ENCODE measurements at regions not wholly inside any gene's neighbourhood (a gene's known extent, or its start where the extent isn't known, plus 50 kb on each side); places are given as distances from the start of the nearest gene placed in this dataset.
"Not testable (repeated sequence)": the region's sequence is repeated elsewhere in the genome, so short reads cannot be mapped to it uniquely, and the experiment has no call there.

DNA sequence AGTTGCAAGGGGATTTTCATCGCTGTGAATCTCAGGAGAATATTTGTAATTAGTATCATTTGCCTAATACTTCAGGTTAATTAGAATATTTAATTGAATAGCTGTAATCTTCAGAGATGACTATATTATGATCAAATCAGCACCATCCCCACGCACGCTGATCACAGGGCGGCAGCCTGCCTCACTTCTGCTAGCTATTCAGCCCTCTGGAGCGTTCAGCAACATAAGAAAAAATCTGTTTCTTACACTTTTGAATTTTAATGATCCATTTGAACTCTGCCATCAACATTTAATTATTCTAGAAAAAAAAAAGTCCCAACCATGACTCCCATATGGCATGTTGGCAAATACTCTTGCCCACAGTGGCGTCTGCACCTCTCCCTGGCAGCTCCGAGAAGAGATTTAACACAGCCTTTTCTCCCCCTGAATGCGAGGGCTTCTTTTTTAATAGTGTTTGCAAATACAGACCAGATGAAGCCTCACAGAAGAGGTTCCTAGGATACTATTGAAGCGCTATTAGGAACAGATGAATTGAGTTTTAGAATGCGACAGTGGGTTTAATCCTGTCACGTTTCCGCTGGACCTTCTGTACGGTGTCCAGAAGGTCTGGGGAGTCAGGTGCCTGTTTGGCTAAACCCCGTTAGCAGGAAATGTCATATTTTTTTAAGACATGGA lies 731.9 kb upstream of the SALL3 start:
- DNase-seq (ENCODE audit: low spot score), result no peak

DNA sequence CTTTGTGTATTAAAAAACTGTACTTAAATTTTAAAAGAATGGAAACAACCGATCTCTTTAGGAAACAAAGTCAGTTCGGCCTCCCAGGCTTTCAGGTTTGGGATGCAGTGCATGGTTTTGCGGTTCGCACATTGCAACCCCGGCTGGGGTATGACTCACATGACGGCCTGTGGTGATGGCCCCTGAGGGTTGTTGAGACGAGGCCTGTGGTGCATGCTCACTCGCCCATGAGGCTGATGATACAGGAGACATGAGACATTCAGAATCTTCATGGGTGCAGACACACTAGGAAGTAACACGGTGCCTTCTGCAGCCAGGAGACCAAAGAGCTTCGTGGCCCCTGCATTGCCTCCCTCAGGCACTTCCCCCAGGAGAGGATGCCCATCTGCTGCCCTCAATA lies 724.6 kb upstream of the SALL3 start:
- no peak for DNase-seq (ENCODE audit: low spot score)

GRCh38 chr18:78268226-78268988 lies 711.2 kb upstream of the SALL3 start:
- no peak for DNase-seq (ENCODE audit: low spot score)

DNA sequence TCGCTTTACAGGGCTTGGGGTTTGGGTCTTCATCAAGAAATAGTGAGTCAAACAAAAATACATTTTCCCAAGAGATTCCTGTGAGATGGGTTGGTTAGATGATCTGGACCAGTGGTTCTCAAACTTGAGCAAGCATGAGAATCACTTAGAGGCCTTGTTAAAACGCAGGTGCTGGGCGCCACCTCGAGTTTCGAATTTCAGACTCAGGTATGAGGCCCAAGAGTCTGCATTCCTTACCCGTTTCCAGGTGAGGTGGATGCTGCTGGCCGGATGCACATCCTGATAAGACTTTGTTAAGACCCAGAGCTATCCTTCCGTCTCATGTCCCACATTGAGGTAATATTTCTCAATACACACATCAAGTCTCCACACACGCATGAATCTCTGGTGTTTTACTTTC lies 707.8 kb upstream of the SALL3 start:
- DNase-seq (ENCODE audit: low spot score), result no peak

GRCh38 chr18:78273876-78274275 lies 705.7 kb upstream of the SALL3 start:
- no peak for DNase-seq (ENCODE audit: low spot score)

DNA sequence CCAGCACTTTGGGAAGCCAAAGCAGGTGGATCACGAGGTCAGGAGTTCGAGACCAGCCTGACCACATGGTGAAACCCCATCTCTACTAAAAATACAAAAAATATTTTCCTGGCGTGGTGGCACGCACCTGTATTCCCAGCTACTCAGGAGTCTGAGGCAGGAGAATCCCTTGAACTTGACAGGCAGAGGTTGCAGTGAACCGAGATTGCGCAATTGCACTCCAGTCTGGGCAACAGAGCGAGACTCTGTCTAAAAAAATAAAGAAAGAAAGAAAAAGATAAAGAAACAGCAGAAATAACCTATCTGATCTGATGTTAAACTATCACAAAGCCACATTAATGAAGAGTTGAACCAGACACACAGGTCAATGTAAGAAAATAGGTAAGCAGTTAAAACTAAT lies 696.2 kb upstream of the SALL3 start:
- DNase-seq (ENCODE audit: low spot score), result not testable (repeated sequence)

GRCh38 chr18:78292618-78293380 lies 686.8 kb upstream of the SALL3 start:
- DNase-seq (ENCODE audit: low spot score), result no peak

DNA sequence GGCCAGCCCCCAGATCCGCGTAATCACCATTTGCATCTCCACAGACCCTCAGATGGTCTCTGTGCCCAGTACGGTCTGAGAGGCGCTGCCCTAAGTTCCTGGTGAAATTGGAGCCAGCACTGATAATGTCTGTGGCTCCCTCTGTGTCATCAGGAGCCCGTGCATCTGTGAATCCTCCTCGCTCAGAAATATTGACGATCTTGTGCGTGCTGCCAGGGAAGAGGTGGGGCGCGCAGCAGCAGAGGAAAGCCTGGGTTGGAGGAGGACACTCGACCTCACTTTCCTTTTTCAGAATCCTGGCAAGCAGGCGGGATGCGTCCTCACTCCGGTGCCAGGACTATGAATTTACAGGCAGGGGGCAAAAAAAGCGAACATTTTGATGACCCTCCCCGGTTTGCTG lies 686.1 kb upstream of the SALL3 start:
- DNase-seq (ENCODE audit: low spot score), result no peak

DNA sequence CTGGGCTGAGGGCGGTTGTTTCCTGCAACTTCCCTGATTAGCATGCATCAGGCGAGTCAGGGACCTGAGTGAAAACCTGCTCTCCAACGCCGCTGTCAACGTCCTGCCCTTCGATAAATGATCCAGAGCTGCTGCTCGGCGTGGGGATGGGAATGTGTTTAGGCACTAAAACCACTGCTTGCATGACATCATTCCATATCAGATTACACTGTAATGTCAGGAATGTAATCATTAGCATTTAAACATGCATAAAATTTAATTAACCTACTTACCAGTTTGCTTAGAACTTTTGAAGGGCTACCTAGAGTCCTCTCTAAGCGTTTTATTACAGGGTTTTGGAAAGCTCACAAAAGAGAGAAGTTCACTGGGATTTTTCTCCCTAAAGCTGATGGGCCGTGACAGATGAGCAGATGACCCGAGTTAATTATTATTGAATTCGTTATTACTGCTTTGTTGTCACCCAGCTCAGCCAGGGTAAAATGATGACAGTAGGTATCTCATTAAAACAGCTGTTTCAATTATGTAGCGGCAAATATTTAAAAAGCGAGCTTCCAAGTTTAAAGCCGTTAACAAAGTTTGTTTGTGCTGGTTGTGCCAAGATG lies 685.6 kb upstream of the SALL3 start:
- DNase-seq (ENCODE audit: low spot score), result no peak

GRCh38 chr18:78295262-78295661 lies 684.4 kb upstream of the SALL3 start:
- DNase-seq (ENCODE audit: low spot score), result no peak

DNA sequence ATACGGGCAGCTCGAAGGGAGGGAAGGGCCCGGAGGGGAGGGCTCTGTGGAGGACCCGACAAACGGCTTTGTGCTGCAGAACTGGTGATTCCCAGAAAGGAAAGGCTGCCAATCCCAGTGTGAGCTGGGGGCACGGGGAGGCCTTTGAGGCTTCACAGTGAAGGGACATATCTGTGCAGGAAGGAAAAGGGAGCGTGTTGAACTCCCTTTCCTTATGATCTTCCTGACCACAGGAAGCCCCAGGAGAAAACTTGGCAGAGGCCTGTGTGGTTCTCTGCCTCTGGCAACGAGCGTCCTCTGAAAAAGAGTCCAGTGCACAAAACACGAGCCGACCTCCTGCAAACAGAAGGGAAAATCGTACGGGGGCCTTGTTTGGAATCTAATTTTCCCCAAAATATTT lies 683.5 kb upstream of the SALL3 start:
- DNase-seq (ENCODE audit: low spot score), result no peak

DNA sequence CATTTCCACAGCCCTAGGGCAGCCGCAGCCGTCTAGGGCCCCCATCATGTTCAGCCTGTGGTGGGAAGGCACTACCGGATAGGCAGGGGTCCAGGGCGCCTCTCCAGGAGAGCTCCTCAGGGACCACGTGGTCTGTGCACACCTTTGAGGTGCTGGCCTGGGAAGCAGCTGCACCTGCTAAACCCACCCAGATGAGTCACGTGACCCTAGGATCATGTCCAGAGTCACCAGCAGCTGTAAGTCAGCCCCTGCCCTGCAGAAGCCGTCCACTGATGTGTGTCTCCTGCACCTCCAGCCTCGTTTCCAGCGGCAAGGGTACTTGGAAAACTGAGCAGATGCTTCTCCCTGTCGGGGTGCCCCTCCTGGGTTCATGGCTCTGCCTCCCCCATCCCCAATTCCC lies 682.6 kb upstream of the SALL3 start:
- no peak for DNase-seq (ENCODE audit: low spot score)

- no peak for DNase-seq (ENCODE audit: low spot score)
Observed at GRCh38 chr18:78303519-78304191, 676.0 kb upstream of the SALL3 start.

DNA sequence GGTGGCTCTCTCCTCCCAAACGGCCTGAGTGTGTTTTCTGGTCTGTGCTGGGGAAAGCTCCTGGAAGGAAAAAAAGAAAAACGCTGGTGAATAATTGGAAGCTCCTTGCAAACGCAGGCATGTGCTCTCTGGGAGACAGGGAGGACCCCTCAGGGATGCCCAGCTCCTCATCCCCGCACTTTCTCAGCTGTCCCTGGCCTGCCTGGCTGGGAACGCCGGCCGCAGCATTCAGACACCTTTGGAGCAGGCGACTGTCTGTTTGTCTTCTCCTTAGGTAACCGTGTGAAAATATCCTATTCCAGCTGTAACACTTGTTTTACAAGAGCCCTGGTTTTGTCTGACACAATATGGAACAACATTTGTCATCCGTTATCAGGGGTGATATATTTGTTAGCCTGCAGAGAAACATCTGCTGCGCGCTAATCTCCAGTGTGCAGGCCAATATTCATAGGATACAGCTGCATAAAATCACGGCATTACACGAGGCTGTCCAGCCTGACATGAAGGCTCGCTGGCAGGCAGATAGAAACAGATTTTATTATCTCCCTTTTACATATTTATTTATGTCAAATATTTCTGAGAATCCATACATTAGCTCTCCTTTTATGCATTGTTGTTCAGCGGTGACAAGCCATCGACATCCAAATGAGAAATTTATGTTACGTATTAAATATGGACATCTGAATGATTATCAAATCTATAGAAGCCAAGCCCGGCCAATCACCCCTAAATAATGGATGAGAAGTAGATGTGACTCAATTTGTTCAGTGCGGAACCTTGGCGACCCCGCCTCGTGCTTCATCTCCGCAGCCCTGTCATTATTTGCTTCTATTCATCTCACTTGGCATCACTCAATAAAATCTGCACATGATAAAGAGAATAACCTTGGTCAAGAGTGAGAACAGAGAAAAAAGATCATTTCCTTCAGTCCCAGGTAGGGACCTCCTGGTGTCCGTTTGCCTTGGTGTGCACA lies 675.1 kb upstream of the SALL3 start:
- no peak for DNase-seq (ENCODE audit: low spot score)

DNA sequence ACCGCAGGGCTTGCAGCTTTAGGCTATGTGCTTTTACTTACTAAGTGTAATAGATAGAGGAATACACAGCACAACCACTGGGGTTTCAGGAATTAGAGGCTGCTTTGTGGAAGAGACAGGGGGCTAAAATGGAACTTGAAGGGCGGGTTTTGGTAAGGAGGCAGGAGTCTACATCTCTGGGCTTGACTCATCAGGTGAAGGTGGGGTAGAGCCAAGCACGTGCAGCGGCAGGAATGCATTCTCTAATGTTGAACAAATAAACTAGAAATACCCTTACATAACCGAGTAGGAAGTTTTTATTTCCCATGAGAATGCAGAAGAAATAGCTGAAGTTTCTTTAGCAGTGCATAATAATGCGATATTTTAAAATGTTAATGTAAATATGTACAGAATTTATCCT lies 673.8 kb upstream of the SALL3 start:
- DNase-seq (ENCODE audit: low spot score), result no peak

- no peak for DNase-seq (ENCODE audit: low spot score)
Observed at GRCh38 chr18:78309307-78309706, 670.3 kb upstream of the SALL3 start.

DNA sequence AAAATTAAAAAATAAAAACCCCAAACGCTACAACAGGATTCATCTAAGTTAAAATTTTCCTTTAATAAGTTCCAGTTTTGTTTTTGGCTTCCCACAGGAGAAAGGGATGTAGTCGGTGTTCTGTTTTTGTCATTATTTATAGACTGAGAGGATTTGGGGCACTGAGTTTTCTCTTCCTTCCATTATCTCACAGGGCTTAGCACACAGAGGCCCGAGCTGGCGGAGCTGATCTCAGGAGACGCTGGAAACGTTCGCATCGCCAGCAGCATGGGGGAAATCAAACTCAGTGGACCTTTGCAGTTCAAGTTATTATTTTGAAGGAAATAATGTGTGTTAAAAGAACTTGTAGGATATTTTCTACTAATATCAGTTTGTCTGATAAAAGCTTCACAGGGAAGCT lies 669.7 kb upstream of the SALL3 start:
- DNase-seq (ENCODE audit: low spot score), result no peak

GRCh38 chr18:78319264-78319663 lies 660.4 kb upstream of the SALL3 start:
- no peak for DNase-seq (ENCODE audit: low spot score)

DNA sequence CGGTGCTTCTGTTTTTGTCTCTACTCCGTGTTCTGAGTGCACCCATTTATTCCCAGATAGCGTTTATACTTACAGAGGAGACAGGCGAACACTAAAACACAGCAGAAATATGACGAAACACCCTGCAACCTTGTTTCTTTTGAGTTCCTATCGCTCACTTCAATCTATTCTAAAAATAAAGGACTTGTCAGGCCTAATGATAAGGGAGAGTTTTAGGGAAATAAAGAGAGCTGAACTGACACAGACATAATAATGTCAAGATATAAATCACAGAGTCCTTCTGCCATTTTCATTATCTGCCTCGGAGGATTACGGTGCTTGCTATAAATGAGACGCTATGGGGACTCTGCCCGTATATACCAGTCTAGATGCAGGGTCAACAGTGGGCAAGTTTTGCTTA lies 659.7 kb upstream of the SALL3 start:
- no peak for DNase-seq (ENCODE audit: low spot score)

GRCh38 chr18:78321402-78321801 lies 658.2 kb upstream of the SALL3 start:
- no peak for DNase-seq (ENCODE audit: low spot score)
